Testis (tissue), 2 donors: ENCODE measurements at regions not wholly inside any gene's neighbourhood (a gene's known extent, or its start where the extent isn't known, plus 50 kb on each side); places are given as distances from the start of the nearest gene placed in this dataset.

Source experiments
- DNase-seq: peaks from one replicate; pipeline ENCODE4 v3.0.0-alpha.2; 2019
- H3K27ac ChIP-seq, 2 donors: fragments of 200-600 bp; sonication (generic); one replicate each; pipeline ENCODE4 v1.5.1; 2019
- H3K27me3 ChIP-seq: fragments of 200-600 bp; sonication (generic); one replicate; pipeline ENCODE4 v1.5.1; 2019
- H3K36me3 ChIP-seq: fragments of 200-600 bp; sonication (generic); one replicate; pipeline ENCODE4 v1.5.1; 2017; ENCODE audit warnings: low read depth; ENCODE audit errors: missing control alignments
- H3K4me1 ChIP-seq: fragments of 200-600 bp; sonication (generic); one replicate; pipeline ENCODE4 v1.5.1; 2019
- H3K4me3 ChIP-seq, 2 donors: fragments of 200-600 bp; sonication (generic); one replicate each; pipeline ENCODE4 v1.5.1; 2017 to 2019
- H3K9me3 ChIP-seq: fragments of 200-600 bp; sonication (generic); one replicate; pipeline ENCODE4 v1.5.1; 2017
- CTCF ChIP-seq, 3 experiments: fragments of 450-650 bp in 2 of 3; fragments of 200-600 bp in 1 of 3; sonication (generic) in 1 of 3; IDR thresholded peaks; one replicate each; pipeline ENCODE4 v1.5.1; 2016 to 2019; ENCODE audit warnings: antibody characterized with exemption in 3 of 3, mild to moderate bottlenecking in 2 of 3, moderate library complexity in 1 of 3
- POLR2A ChIP-seq: fragments of 450-650 bp; IDR thresholded peaks from one replicate; pipeline ENCODE4 v1.6.1; 2017; ENCODE audit warnings: antibody characterized with exemption, mild to moderate bottlenecking, moderate library complexity
- WGBS, 2 donors: methylation state at CpG; one replicate each; pipeline ENCODE4 v1.1.5; 2018; 5-methylcytosine and 5-hydroxymethylcytosine counted together
- intact Hi-C: fragments of 100-400 bp; cut with DNase I; formaldehyde crosslinking; loops from one replicate; pipeline ENCODE4 v1.15.1; 2023; ENCODE audit warnings: low total_unique reads

- DNase-seq = no peak
- 58 to 62% methylated on average over 1 of the region's 1 CpG for WGBS, 2 donors
- no peaks in the 10 kb centered on the region for H3K36me3 ChIP-seq
- no peaks in the 10 kb centered on the region for H3K4me1 ChIP-seq
- H3K27me3 ChIP-seq = no peaks in the 10 kb centered on the region
- intact Hi-C loops = no loop called here
- TF ChIP-seq POLR2A (no peak), CTCF (IDR thresholded peaks at IDR 0.05) (no peak)
- no peak overlapping the region for H3K27ac ChIP-seq
- no peaks in the 10 kb centered on the region for H3K9me3 ChIP-seq
- no peak overlapping the region for H3K4me3 ChIP-seq
Measured at GRCh38 chr7:115475206-115475605, 553.3 kb downstream of the MDFIC start.

GRCh38 chr7:115474137-115474536 is 552.2 kb downstream of the MDFIC start:
- intact Hi-C loops = no loop called here
- 87 to 89% methylated on average over 5 of the region's 5 CpGs for WGBS, 2 donors
- H3K9me3 ChIP-seq = no peaks in the 10 kb centered on the region
- H3K27me3 ChIP-seq = no peaks in the 10 kb centered on the region
- H3K36me3 ChIP-seq = no peaks in the 10 kb centered on the region
- no peaks in the 10 kb centered on the region for H3K4me1 ChIP-seq
- TF ChIP-seq CTCF (IDR thresholded peaks at IDR 0.05) (no peak), POLR2A (no peak)
- DNase-seq = no peak
- no peak overlapping the region for H3K4me3 ChIP-seq
- no peak overlapping the region for H3K27ac ChIP-seq

GRCh38 chr7:115471891-115472290 is 550.0 kb downstream of the MDFIC start:
- Histone ChIP-seq H3K27ac (no peak overlapping the region), H3K4me3 (no peak overlapping the region), H3K4me1 (no peaks in the 10 kb centered on the region), H3K27me3 (no peaks in the 10 kb centered on the region), H3K9me3 (no peaks in the 10 kb centered on the region), H3K36me3 (no peaks in the 10 kb centered on the region)
- intact Hi-C loops = no loop called here
- TF ChIP-seq POLR2A = no peak
- TF ChIP-seq CTCF (IDR thresholded peaks at IDR 0.05) = no peak
- DNase-seq = no peak
- WGBS, 2 donors = 91 to 93% methylated on average over 1 of the region's 1 CpG

GRCh38 chr7:115462301-115463015 is 540.6 kb downstream of the MDFIC start:
- 94 to 95% methylated on average over 3 of the region's 3 CpGs for whole genome bisulfite sequencing, 2 donors
- H3K4me3 ChIP-seq = no peak overlapping the region
- no peak for DNase-seq
- no peaks in the 10 kb centered on the region for H3K9me3 ChIP-seq
- H3K4me1 ChIP-seq = no peaks in the 10 kb centered on the region
- no peak overlapping the region for H3K27ac ChIP-seq
- no peak for TF ChIP-seq CTCF (IDR thresholded peaks at IDR 0.05)
- no peak for TF ChIP-seq POLR2A
- H3K27me3 ChIP-seq = no peaks in the 10 kb centered on the region
- H3K36me3 ChIP-seq = no peaks in the 10 kb centered on the region
- intact Hi-C loops = no loop called here

- Histone ChIP-seq H3K27ac (no peak overlapping the region), H3K36me3 (no peaks in the 10 kb centered on the region), H3K9me3 (no peaks in the 10 kb centered on the region), H3K4me1 (no peaks in the 10 kb centered on the region), H3K27me3 (no peaks in the 10 kb centered on the region), H3K4me3 (no peak overlapping the region)
- WGBS, 2 donors = 58 to 91% methylated on average over 3 of the region's 3 CpGs
- intact Hi-C loops = no loop called here
- TF ChIP-seq CTCF (IDR thresholded peaks at IDR 0.05) (no peak), POLR2A (no peak)
- DNase-seq = no peak
Measured at GRCh38 chr7:115449689-115450088, 527.8 kb downstream of the MDFIC start.
